ENCODE measurements at regions not wholly inside any gene's neighbourhood (a gene's known extent, or its start where the extent isn't known, plus 50 kb on each side); places are given as distances from the start of the nearest gene placed in this dataset.

DNA sequence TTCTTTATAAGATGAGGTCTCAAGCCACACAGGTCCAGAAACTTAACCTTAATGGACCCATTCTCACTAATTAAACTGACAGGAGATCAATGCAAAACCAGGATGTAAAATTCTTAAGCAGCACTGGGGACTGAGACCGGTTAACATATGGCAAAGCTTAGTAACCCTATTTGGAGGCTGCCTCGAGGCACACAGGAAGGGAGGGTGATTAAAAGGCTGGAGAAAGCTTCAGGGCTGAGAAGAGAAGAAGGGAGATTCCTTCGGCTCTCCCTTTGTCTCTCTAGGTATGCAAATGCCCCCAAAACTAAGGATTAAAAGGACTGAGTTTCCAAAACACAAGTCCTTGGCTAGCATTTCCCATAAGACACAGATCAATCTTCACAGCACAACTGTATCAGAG lies 120.8 kb upstream of the DSCAM start:
- H2AFZ ChIP-seq (ENCODE audit: low read depth, low read length), result no peak overlapping the region
- no peaks in the 10 kb centered on the region for H3K9me3 ChIP-seq (ENCODE audit: low read length)
- no peaks in the 10 kb centered on the region for H3K9me2 ChIP-seq (ENCODE audit: insufficient read depth, low read length)
- H3K27ac ChIP-seq (ENCODE audit: low read length), result no peak overlapping the region
- TF ChIP-seq, protein P1, sequence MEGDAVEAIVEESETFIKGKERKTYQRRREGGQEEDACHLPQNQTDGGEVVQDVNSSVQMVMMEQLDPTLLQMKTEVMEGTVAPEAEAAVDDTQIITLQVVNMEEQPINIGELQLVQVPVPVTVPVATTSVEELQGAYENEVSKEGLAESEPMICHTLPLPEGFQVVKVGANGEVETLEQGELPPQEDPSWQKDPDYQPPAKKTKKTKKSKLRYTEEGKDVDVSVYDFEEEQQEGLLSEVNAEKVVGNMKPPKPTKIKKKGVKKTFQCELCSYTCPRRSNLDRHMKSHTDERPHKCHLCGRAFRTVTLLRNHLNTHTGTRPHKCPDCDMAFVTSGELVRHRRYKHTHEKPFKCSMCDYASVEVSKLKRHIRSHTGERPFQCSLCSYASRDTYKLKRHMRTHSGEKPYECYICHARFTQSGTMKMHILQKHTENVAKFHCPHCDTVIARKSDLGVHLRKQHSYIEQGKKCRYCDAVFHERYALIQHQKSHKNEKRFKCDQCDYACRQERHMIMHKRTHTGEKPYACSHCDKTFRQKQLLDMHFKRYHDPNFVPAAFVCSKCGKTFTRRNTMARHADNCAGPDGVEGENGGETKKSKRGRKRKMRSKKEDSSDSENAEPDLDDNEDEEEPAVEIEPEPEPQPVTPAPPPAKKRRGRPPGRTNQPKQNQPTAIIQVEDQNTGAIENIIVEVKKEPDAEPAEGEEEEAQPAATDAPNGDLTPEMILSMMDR (IDR thresholded peaks at IDR 0.05; ENCODE audit: poor library complexity, severe bottlenecking), result no peak
- no peak for TF ChIP-seq POLR2AphosphoS5 (IDR thresholded peaks at IDR 0.05)
- no peak for TF ChIP-seq SMC3 (conservative IDR thresholded peaks at IDR 0.05; ENCODE audit: poor library complexity)
- no peak for TF ChIP-seq TAF1 (IDR thresholded peaks at IDR 0.05; ENCODE audit: low read depth)
- no peak for TF ChIP-seq EP300 (conservative IDR thresholded peaks at IDR 0.05; ENCODE audit: poor library complexity, severe bottlenecking)
- no peak for TF ChIP-seq EZH2 (IDR thresholded peaks at IDR 0.05; ENCODE audit: borderline replicate concordance, insufficient read depth, low read length, poor library complexity, severe bottlenecking)
- H3K27me3 ChIP-seq (ENCODE audit: insufficient read depth, low read depth, low read length), result no peaks in the 10 kb centered on the region
- no peaks in the 10 kb centered on the region for H3K36me3 ChIP-seq (ENCODE audit: insufficient read depth, low read length)
- H3F3A ChIP-seq (ENCODE audit: insufficient read depth, low read length, poor library complexity, severe bottlenecking), result no peaks in the 10 kb centered on the region
- no peaks in the 10 kb centered on the region for H4K20me1 ChIP-seq (ENCODE audit: insufficient read depth)
- H3K4me3 ChIP-seq (ENCODE audit: low read length), result no peak overlapping the region
- H3K9ac ChIP-seq (ENCODE audit: low read length), result no peak overlapping the region
- H3K4me2 ChIP-seq (ENCODE audit: low read length), result no peak overlapping the region
- H3K79me2 ChIP-seq (replicated peaks; ENCODE audit: insufficient read depth, low read length), result no peaks in the 10 kb centered on the region

DNA sequence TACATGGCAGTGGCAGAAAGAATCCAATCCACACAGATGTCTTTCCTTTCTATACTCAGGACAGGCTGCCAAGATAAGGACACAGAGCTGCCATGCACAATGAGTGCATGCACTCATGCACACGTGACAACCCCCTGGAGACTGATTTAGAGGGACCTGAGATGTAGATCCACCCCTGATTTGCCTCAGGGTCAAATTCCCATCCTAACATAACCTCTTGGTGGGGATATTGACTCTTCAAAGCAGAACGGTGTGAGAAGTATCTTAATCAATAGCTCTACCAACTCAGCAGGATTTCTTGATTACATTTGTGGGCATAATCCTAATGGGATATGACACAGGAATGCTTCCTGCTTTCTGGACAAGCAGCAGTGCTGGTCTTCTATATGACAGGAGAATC lies 125.2 kb upstream of the DSCAM start:
- Histone ChIP-seq H3K27me3 (ENCODE audit: insufficient read depth, low read depth, low read length) (no peaks in the 10 kb centered on the region), H3K9ac (ENCODE audit: low read length) (no peak overlapping the region), H4K20me1 (ENCODE audit: insufficient read depth) (no peaks in the 10 kb centered on the region), H2AFZ (ENCODE audit: low read depth, low read length) (no peak overlapping the region), H3K9me3 (ENCODE audit: low read length) (no peaks in the 10 kb centered on the region), H3K27ac (ENCODE audit: low read length) (no peak overlapping the region), H3K4me3 (ENCODE audit: low read length) (no peak overlapping the region), H3F3A (ENCODE audit: insufficient read depth, low read length, poor library complexity, severe bottlenecking) (no peaks in the 10 kb centered on the region), H3K36me3 (ENCODE audit: insufficient read depth, low read length) (no peaks in the 10 kb centered on the region), H3K79me2 (replicated peaks; ENCODE audit: insufficient read depth, low read length) (no peaks in the 10 kb centered on the region), H3K9me2 (ENCODE audit: insufficient read depth, low read length) (no peaks in the 10 kb centered on the region), H3K4me2 (ENCODE audit: low read length) (no peak overlapping the region)
- TF ChIP-seq, protein P1 (IDR thresholded peaks at IDR 0.05; ENCODE audit: poor library complexity, severe bottlenecking), result no peak
- TF ChIP-seq, protein P2, sequence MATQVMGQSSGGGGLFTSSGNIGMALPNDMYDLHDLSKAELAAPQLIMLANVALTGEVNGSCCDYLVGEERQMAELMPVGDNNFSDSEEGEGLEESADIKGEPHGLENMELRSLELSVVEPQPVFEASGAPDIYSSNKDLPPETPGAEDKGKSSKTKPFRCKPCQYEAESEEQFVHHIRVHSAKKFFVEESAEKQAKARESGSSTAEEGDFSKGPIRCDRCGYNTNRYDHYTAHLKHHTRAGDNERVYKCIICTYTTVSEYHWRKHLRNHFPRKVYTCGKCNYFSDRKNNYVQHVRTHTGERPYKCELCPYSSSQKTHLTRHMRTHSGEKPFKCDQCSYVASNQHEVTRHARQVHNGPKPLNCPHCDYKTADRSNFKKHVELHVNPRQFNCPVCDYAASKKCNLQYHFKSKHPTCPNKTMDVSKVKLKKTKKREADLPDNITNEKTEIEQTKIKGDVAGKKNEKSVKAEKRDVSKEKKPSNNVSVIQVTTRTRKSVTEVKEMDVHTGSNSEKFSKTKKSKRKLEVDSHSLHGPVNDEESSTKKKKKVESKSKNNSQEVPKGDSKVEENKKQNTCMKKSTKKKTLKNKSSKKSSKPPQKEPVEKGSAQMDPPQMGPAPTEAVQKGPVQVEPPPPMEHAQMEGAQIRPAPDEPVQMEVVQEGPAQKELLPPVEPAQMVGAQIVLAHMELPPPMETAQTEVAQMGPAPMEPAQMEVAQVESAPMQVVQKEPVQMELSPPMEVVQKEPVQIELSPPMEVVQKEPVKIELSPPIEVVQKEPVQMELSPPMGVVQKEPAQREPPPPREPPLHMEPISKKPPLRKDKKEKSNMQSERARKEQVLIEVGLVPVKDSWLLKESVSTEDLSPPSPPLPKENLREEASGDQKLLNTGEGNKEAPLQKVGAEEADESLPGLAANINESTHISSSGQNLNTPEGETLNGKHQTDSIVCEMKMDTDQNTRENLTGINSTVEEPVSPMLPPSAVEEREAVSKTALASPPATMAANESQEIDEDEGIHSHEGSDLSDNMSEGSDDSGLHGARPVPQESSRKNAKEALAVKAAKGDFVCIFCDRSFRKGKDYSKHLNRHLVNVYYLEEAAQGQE (IDR thresholded peaks at IDR 0.05; ENCODE audit: borderline replicate concordance), result no peak
- TF ChIP-seq MXI1 (conservative IDR thresholded peaks at IDR 0.05; ENCODE audit: poor library complexity, severe bottlenecking) (no peak), TAF1 (IDR thresholded peaks at IDR 0.05; ENCODE audit: low read depth) (no peak), POLR2AphosphoS5 (IDR thresholded peaks at IDR 0.05) (no peak), EP300 (conservative IDR thresholded peaks at IDR 0.05; ENCODE audit: poor library complexity, severe bottlenecking) (no peak), SMC3 (conservative IDR thresholded peaks at IDR 0.05; ENCODE audit: poor library complexity) (no peak), EZH2 (IDR thresholded peaks at IDR 0.05; ENCODE audit: borderline replicate concordance, insufficient read depth, low read length, poor library complexity, severe bottlenecking) (no peak), RAD21 (conservative IDR thresholded peaks at IDR 0.05) (no peak)
